Mucosa of descending colon (tissue), 3 donors: ENCODE measurements at regions not wholly inside any gene's neighbourhood (a gene's known extent, or its start where the extent isn't known, plus 50 kb on each side); places are given as distances from the start of the nearest gene placed in this dataset.

ENCODE experiments used
- ATAC-seq: fragments of 200-7000 bp; cut with Tn5 transposase; one replicate; pipeline ENCODE4 v1.9.1; 2020; ENCODE audit warnings: mild to moderate bottlenecking, moderate library complexity
- DNase-seq, 3 donors: peaks; one replicate each; pipeline ENCODE4 v3.0.0-alpha.2; 2020
- H3K36me3 ChIP-seq: fragments of 200-600 bp; one replicate; pipeline ENCODE4 v1.8.0; 2021; ENCODE audit warnings: low read depth, mild to moderate bottlenecking
- H3K4me1 ChIP-seq: fragments of 200-600 bp; one replicate; pipeline ENCODE4 v1.8.0; 2021; ENCODE audit warnings: low read depth, mild to moderate bottlenecking
- H3K4me3 ChIP-seq: fragments of 200-600 bp; one replicate; pipeline ENCODE4 v1.8.0; 2021; ENCODE audit warnings: mild to moderate bottlenecking
- H3K9me3 ChIP-seq: fragments of 200-600 bp; one replicate; pipeline ENCODE4 v1.8.0; 2021; ENCODE audit warnings: mild to moderate bottlenecking
- CTCF ChIP-seq: fragments of 200-600 bp; IDR thresholded peaks from one replicate; pipeline ENCODE4 v1.8.0; 2022; ENCODE audit warnings: antibody characterized with exemption, mild to moderate bottlenecking
- intact Hi-C, 2 donors: fragments of 100-400 bp; cut with DNase I in 1 of 2; cut with micrococcal nuclease in 1 of 2; formaldehyde crosslinking; loops; one replicate each; pipeline versions ENCODE4 v1.11.0 to v1.11.1; 2022; cut with DNase I, micrococcal nuclease
- donor health status: DM: no; HTN: no; CAD: no; lungs with moderate emphysema.
- donor health status: DM: no; HTN: no; CAD: no.
- donor health status: DM: no; HTN: yes; CAD: no.

GRCh38 chr5:66337626-66338226 is 193.6 kb downstream of the SREK1 start:
- no peaks in the 10 kb centered on the region for H3K4me1 ChIP-seq
- intact Hi-C loops: no loop called here
- no peaks in the 10 kb centered on the region for H3K9me3 ChIP-seq
- H3K4me3 ChIP-seq: no peak overlapping the region
- H3K36me3 ChIP-seq: no peaks in the 10 kb centered on the region
- TF ChIP-seq CTCF: no peak
- no peak for DNase-seq
- ATAC-seq: no peak

- no peaks in the 10 kb centered on the region for H3K4me1 ChIP-seq
- H3K36me3 ChIP-seq: no peaks in the 10 kb centered on the region
- ATAC-seq (no peak), DNase-seq (no peak)
- intact Hi-C loops: no loop called here
- no peaks in the 10 kb centered on the region for H3K9me3 ChIP-seq
- no peak for TF ChIP-seq CTCF
- no peak overlapping the region for H3K4me3 ChIP-seq
Measured at GRCh38 chr5:66338828-66339227, 194.7 kb downstream of the SREK1 start.

GRCh38 chr5:66339896-66340295 is 195.8 kb downstream of the SREK1 start:
- Histone ChIP-seq H3K4me3 (no peak overlapping the region), H3K36me3 (no peaks in the 10 kb centered on the region), H3K9me3 (no peaks in the 10 kb centered on the region), H3K4me1 (no peaks in the 10 kb centered on the region)
- ATAC-seq (no peak), DNase-seq (no peak)
- intact Hi-C loops: no loop called here
- no peak for TF ChIP-seq CTCF

- intact Hi-C loops: no loop called here
- no peak for TF ChIP-seq CTCF
- H3K4me1 ChIP-seq: no peaks in the 10 kb centered on the region
- no peaks in the 10 kb centered on the region for H3K9me3 ChIP-seq
- DNase-seq (no peak), ATAC-seq (no peak)
- no peaks in the 10 kb centered on the region for H3K36me3 ChIP-seq
- no peak overlapping the region for H3K4me3 ChIP-seq
Measured at GRCh38 chr5:66340786-66341185, 196.7 kb downstream of the SREK1 start.

- no peak for TF ChIP-seq CTCF
- Histone ChIP-seq H3K9me3 (no peaks in the 10 kb centered on the region), H3K36me3 (no peaks in the 10 kb centered on the region), H3K4me3 (no peak overlapping the region), H3K4me1 (no peaks in the 10 kb centered on the region)
- DNase-seq (no peak), ATAC-seq (no peak)
- intact Hi-C loops: no loop called here
Measured at GRCh38 chr5:66342341-66342880, 198.3 kb downstream of the SREK1 start.
